A673 (cell line): ENCODE measurements at regions not wholly inside any gene's neighbourhood (a gene's known extent, or its start where the extent isn't known, plus 50 kb on each side); places are given as distances from the start of the nearest gene placed in this dataset.

Experiments used
- BruUV-seq: library from RNA; stranded (reverse); fragments of 400-500 nt; replicated peaks from 2 replicates; lab custom pipeline; 2021; lab: Mats Ljungman, UMichigan
- CTCF ChIA-PET: fragments of 300-600 bp; sonication (Branson Sonifier 250); formaldehyde crosslinking; loops from one replicate; lab custom pipeline; 2022; ENCODE audit warnings: antibody characterized with exemption; lab: Charles Lee
- POLR2A ChIA-PET: fragments of 300-600 bp; sonication (Branson Sonifier 250); formaldehyde crosslinking; loops from one replicate; lab custom pipeline; 2022; ENCODE audit warnings: antibody characterized with exemption; ENCODE audit not compliant: low non-redundant PET; lab: Charles Lee
- DNase-seq: peaks from one replicate; pipeline ENCODE4 v3.0.0-alpha.2; 2015; ENCODE audit warnings: low spot score
- H3K27ac ChIP-seq: fragments of 200-600 bp; sonication (generic); 2 replicates; pipeline ENCODE4 v1.5.1; 2016; ENCODE audit warnings: mixed run types, low read depth, mild to moderate bottlenecking, mixed read lengths, antibody characterized with exemption, low read length; ENCODE audit not compliant: poor library complexity, severe bottlenecking
- H3K27me3 ChIP-seq: fragments of 200-600 bp; sonication (generic); replicated peaks from 2 replicates; pipeline ENCODE4 v1.6.1; 2017; ENCODE audit warnings: mixed run types, low read depth, mild to moderate bottlenecking, mixed read lengths, antibody characterized with exemption, low read length; ENCODE audit not compliant: insufficient read depth, poor library complexity
- H3K36me3 ChIP-seq: fragments of 200-600 bp; sonication (generic); 2 replicates; pipeline ENCODE4 v1.6.1; 2016; ENCODE audit warnings: mixed run types, mild to moderate bottlenecking, mixed read lengths, antibody characterized with exemption, low read length; ENCODE audit not compliant: insufficient read depth, poor library complexity, severe bottlenecking
- H3K4me1 ChIP-seq: fragments of 200-600 bp; sonication (generic); 2 replicates; pipeline ENCODE4 v1.6.1; 2017; ENCODE audit warnings: mixed run types, mild to moderate bottlenecking, mixed read lengths, antibody characterized with exemption, low read length; ENCODE audit not compliant: insufficient read depth, poor library complexity, severe bottlenecking
- H3K4me3 ChIP-seq: fragments of 200-600 bp; sonication (generic); 2 replicates; pipeline ENCODE4 v1.5.1; 2016; ENCODE audit warnings: low read depth, mixed run types, mild to moderate bottlenecking, mixed read lengths, low read length; ENCODE audit not compliant: poor library complexity, severe bottlenecking
- H3K9me3 ChIP-seq: fragments of 200-600 bp; sonication (generic); 2 replicates; pipeline ENCODE4 v1.6.1; 2016; ENCODE audit warnings: mixed run types, low read depth, mild to moderate bottlenecking, mixed read lengths, antibody characterized with exemption, low read length; ENCODE audit not compliant: poor library complexity, severe bottlenecking
- CTCF ChIP-seq: fragments of 300-800, 200-600 bp; sonication (generic); conservative IDR thresholded peaks from 2 replicates; pipeline ENCODE4 v1.5.1; 2017; ENCODE audit warnings: low read depth, mild to moderate bottlenecking, antibody characterized with exemption, low read length, moderate library complexity, mixed read lengths
- EZH2 ChIP-seq: fragments of 200-600 bp; sonication (generic); IDR thresholded peaks from 2 replicates; pipeline ENCODE4 v1.6.1; 2017; ENCODE audit warnings: borderline replicate concordance, low read depth, mild to moderate bottlenecking, mixed read lengths, antibody characterized with exemption, low read length; ENCODE audit not compliant: poor library complexity, severe bottlenecking
- intact Hi-C: fragments of 100-400 bp; cut with micrococcal nuclease; formaldehyde crosslinking; loops from one replicate; pipeline ENCODE4 v1.10.0; 2022; ENCODE audit not compliant: unreplicated experiment

- H3K4me3 ChIP-seq: no peak overlapping the region
- BruUV-seq: no TSS peak
- intact Hi-C loops: loop anchor here (5.0 kb wide), 1 partner anchor 98 kb away; no protein-coding TSS in a partner anchor
- ChIA-PET POLR2A (no interaction called here), CTCF (no interaction called here)
- H3K36me3 ChIP-seq: no peaks in the 10 kb centered on the region
- DNase-seq: no peak
- H3K4me1 ChIP-seq: peaks cover 8% of the 10 kb centered on the region
- TF ChIP-seq EZH2 (no peak), CTCF (no peak)
- H3K27me3 ChIP-seq: no peaks in the 10 kb centered on the region
- H3K9me3 ChIP-seq: no peaks in the 10 kb centered on the region
- H3K27ac ChIP-seq: no peak overlapping the region
Observed at GRCh38 chr4:128550060-128550459, 259.4 kb upstream of the JADE1 start.

DNA sequence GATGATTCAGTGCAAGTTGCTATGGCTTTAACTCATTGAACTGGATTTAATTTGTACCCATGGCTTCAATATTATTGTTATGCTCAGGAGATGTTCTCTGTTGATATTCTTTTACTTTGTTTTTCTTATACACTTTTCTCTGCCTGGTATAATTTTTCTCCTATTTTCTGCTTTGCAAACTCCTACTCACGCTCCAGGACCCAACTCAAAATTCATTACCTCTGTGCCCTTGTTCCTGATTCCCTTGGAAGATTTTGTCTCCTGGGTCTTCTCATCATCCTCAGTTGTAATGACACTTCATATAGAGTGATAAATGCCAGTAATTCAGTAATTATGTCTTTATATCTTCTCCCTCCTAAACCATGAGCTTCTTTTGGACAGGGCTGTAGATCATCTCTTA, 259.9 kb upstream of the JADE1 start:
- no TSS peak for BruUV-seq
- Histone ChIP-seq H3K4me1 (peaks cover 8% of the 10 kb centered on the region), H3K27me3 (no peaks in the 10 kb centered on the region), H3K36me3 (no peaks in the 10 kb centered on the region), H3K27ac (no peak overlapping the region), H3K4me3 (no peak overlapping the region), H3K9me3 (no peaks in the 10 kb centered on the region)
- intact Hi-C loops: loop anchor here (5.0 kb wide), 1 partner anchor 97 kb away; no protein-coding TSS in a partner anchor
- DNase-seq: no peak
- TF ChIP-seq EZH2: no peak
- no peak for TF ChIP-seq CTCF
- POLR2A ChIA-PET: no interaction called here
- CTCF ChIA-PET: no interaction called here

GRCh38 chr4:128548381-128548780, 260.8 kb upstream of the PGRMC2 start:
- H3K36me3 ChIP-seq: no peaks in the 10 kb centered on the region
- ChIA-PET POLR2A (no interaction called here), CTCF (no interaction called here)
- intact Hi-C loops: no loop called here
- H3K27ac ChIP-seq: no peak overlapping the region
- no peak for DNase-seq
- H3K9me3 ChIP-seq: no peaks in the 10 kb centered on the region
- TF ChIP-seq EZH2 (no peak), CTCF (no peak)
- BruUV-seq: no TSS peak
- no peak overlapping the region for H3K4me3 ChIP-seq
- H3K27me3 ChIP-seq: no peaks in the 10 kb centered on the region
- H3K4me1 ChIP-seq: no peaks in the 10 kb centered on the region
